ENCODE measurements at regions not wholly inside any gene's neighbourhood (a gene's known extent, or its start where the extent isn't known, plus 50 kb on each side); places are given as distances from the start of the nearest gene placed in this dataset.

DNA sequence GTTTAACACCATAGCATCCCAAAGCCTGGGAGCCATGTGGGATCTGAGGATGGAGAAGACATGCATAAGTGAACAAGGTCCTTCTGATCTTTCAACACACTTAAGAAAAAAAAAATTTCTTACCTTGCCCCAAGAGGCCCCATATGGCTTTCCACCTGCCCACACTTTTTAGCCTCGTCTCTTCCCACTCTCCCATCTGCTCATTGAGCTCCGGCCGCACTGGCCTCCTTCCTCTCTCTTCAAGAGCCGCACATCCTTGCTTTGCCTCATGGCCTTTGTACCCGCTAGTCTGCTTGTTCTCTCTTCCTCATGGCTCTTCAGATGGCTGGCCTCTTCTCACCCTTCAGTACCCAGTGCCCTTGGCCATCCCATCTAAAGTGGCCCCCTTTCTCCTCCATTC, 70.2 kb upstream of the PDE4B start:
- TF ChIP-seq POLR2A (IDR thresholded peaks at IDR 0.05) (no peak), POLR2AphosphoS5 (IDR thresholded peaks at IDR 0.05) (no peak)
- TF ChIP-seq, protein P1, sequence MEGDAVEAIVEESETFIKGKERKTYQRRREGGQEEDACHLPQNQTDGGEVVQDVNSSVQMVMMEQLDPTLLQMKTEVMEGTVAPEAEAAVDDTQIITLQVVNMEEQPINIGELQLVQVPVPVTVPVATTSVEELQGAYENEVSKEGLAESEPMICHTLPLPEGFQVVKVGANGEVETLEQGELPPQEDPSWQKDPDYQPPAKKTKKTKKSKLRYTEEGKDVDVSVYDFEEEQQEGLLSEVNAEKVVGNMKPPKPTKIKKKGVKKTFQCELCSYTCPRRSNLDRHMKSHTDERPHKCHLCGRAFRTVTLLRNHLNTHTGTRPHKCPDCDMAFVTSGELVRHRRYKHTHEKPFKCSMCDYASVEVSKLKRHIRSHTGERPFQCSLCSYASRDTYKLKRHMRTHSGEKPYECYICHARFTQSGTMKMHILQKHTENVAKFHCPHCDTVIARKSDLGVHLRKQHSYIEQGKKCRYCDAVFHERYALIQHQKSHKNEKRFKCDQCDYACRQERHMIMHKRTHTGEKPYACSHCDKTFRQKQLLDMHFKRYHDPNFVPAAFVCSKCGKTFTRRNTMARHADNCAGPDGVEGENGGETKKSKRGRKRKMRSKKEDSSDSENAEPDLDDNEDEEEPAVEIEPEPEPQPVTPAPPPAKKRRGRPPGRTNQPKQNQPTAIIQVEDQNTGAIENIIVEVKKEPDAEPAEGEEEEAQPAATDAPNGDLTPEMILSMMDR (IDR thresholded peaks at IDR 0.05): no peak

All from sigmoid colon (tissue), 4 donors.